IPS-20b (cell line): ENCODE measurements at regions not wholly inside any gene's neighbourhood (a gene's known extent, or its start where the extent isn't known, plus 50 kb on each side); places are given as distances from the start of the nearest gene placed in this dataset.
"Not testable (repeated sequence)": the region's sequence is repeated elsewhere in the genome, so short reads cannot be mapped to it uniquely, and the experiment has no call there.

ENCODE experiments used
- H3K27ac ChIP-seq: one replicate; pipeline ENCODE4 v1.5.1; 2013; ENCODE audit warnings: low read length
- H3K27me3 ChIP-seq: 2 replicates; pipeline ENCODE4 v1.6.1; 2013; ENCODE audit warnings: mild to moderate bottlenecking, low read length, inconsistent platforms; ENCODE audit not compliant: insufficient read depth
- H3K36me3 ChIP-seq: 2 replicates; pipeline ENCODE4 v1.6.1; 2013; ENCODE audit warnings: low read depth, mild to moderate bottlenecking, inconsistent platforms, low read length, moderate library complexity; ENCODE audit not compliant: insufficient read depth
- H3K4me1 ChIP-seq: 2 replicates; pipeline ENCODE4 v1.6.1; 2013; ENCODE audit warnings: mild to moderate bottlenecking, control low read depth, inconsistent platforms, low read length, moderate library complexity; ENCODE audit not compliant: insufficient read depth
- H3K4me3 ChIP-seq: 2 replicates; pipeline ENCODE4 v1.5.1; 2013; ENCODE audit warnings: mild to moderate bottlenecking, low read length, inconsistent platforms
- H3K9ac ChIP-seq: 2 replicates; pipeline ENCODE4 v1.6.1; 2013; ENCODE audit warnings: low read depth, mild to moderate bottlenecking, inconsistent platforms, low read length, moderate library complexity
- H3K9me3 ChIP-seq: 2 replicates; pipeline ENCODE4 v1.6.1; 2013; ENCODE audit warnings: mild to moderate bottlenecking, low read depth, low read length, inconsistent platforms; ENCODE audit not compliant: insufficient read depth

GRCh38 chr5:44178414-44178813 is 210.8 kb downstream of the FGF10 start:
- Histone ChIP-seq H3K9me3 (peaks cover 3% of the 10 kb centered on the region), H3K36me3 (no peaks in the 10 kb centered on the region), H3K4me3 (no peak overlapping the region), H3K9ac (no peak overlapping the region), H3K27me3 (no peaks in the 10 kb centered on the region), H3K4me1 (no peaks in the 10 kb centered on the region), H3K27ac (no peak overlapping the region)

- Histone ChIP-seq H3K27ac (no peak overlapping the region), H3K27me3 (no peaks in the 10 kb centered on the region), H3K9me3 (no peaks in the 10 kb centered on the region), H3K4me3 (no peak overlapping the region), H3K9ac (no peak overlapping the region), H3K4me1 (no peaks in the 10 kb centered on the region), H3K36me3 (no peaks in the 10 kb centered on the region)
Measured at GRCh38 chr5:44167540-44167939, 221.7 kb downstream of the FGF10 start.

- H3K9me3 ChIP-seq = peaks cover 38% of the 10 kb centered on the region; the same call in 1 of the 2 replicates
- H3K36me3 ChIP-seq = no peaks in the 10 kb centered on the region
Measured at GRCh38 chr5:44160369-44160768, 228.9 kb downstream of the FGF10 start.

GRCh38 chr5:44150075-44150723 is 239.0 kb downstream of the FGF10 start:
- Histone ChIP-seq H3K9me3 (peaks cover 6% of the 10 kb centered on the region; the same call in 1 of the 2 replicates), H3K36me3 (no peaks in the 10 kb centered on the region), H3K4me3 (no peak overlapping the region), H3K9ac (no peak overlapping the region), H3K4me1 (no peaks in the 10 kb centered on the region), H3K27ac (no peak overlapping the region), H3K27me3 (no peaks in the 10 kb centered on the region)

More at GRCh38 chr5:44160369-44160768, 228.9 kb downstream of the FGF10 start:
- no peak overlapping the region for H3K4me3 ChIP-seq
- 0 out of 2 replicates have a peak, but pooled peaks cover 3% of the 10 kb centered on the region for H3K4me1 ChIP-seq
- no peak overlapping the region for H3K9ac ChIP-seq
- no peaks in the 10 kb centered on the region for H3K27me3 ChIP-seq
- no peak overlapping the region for H3K27ac ChIP-seq

- not testable (repeated sequence) for H3K9me3 ChIP-seq, H3K27me3 ChIP-seq, H3K4me3 ChIP-seq, H3K9ac ChIP-seq, H3K27ac ChIP-seq, H3K4me1 ChIP-seq, H3K36me3 ChIP-seq
Measured at GRCh38 chr5:44117947-44118346, 271.3 kb downstream of the FGF10 start.

GRCh38 chr5:44108232-44108631 is 281.0 kb downstream of the FGF10 start:
- H3K27me3 ChIP-seq, H3K36me3 ChIP-seq, H3K9ac ChIP-seq, H3K4me1 ChIP-seq, H3K27ac ChIP-seq, H3K4me3 ChIP-seq: not testable (repeated sequence)
- H3K9me3 ChIP-seq = peaks cover 11% of the 10 kb centered on the region; the same call in 1 of the 2 replicates

GRCh38 chr5:44099643-44100042 is 289.6 kb downstream of the FGF10 start:
- no peaks in the 10 kb centered on the region for H3K9me3 ChIP-seq
- H3K36me3 ChIP-seq = no peaks in the 10 kb centered on the region
- H3K4me3 ChIP-seq = no peak overlapping the region
- H3K27ac ChIP-seq = no peak overlapping the region
- H3K9ac ChIP-seq = no peak overlapping the region
- H3K4me1 ChIP-seq = no peaks in the 10 kb centered on the region
- H3K27me3 ChIP-seq = no peaks in the 10 kb centered on the region

GRCh38 chr5:44089424-44090144 is 299.6 kb downstream of the FGF10 start:
- no peak overlapping the region for H3K9ac ChIP-seq
- H3K9me3 ChIP-seq = no peaks in the 10 kb centered on the region
- H3K27ac ChIP-seq = no peak overlapping the region
- H3K36me3 ChIP-seq = no peaks in the 10 kb centered on the region
- H3K27me3 ChIP-seq = no peaks in the 10 kb centered on the region
- H3K4me3 ChIP-seq = no peak overlapping the region
- H3K4me1 ChIP-seq = no peaks in the 10 kb centered on the region

- H3K9ac ChIP-seq = no peak overlapping the region
- no peaks in the 10 kb centered on the region for H3K27me3 ChIP-seq
- H3K36me3 ChIP-seq = no peaks in the 10 kb centered on the region
- H3K27ac ChIP-seq = no peak overlapping the region
- H3K4me1 ChIP-seq = no peaks in the 10 kb centered on the region
- H3K4me3 ChIP-seq = no peak overlapping the region
- H3K9me3 ChIP-seq = no peaks in the 10 kb centered on the region
Measured at GRCh38 chr5:44085083-44085482, 304.1 kb downstream of the FGF10 start.

- H3K4me1 ChIP-seq, H3K9me3 ChIP-seq, H3K27ac ChIP-seq, H3K27me3 ChIP-seq, H3K4me3 ChIP-seq, H3K36me3 ChIP-seq, H3K9ac ChIP-seq: not testable (repeated sequence)
Measured at GRCh38 chr5:44074547-44074946, 314.7 kb downstream of the FGF10 start.

GRCh38 chr5:44051591-44051990 is 337.6 kb downstream of the FGF10 start:
- Histone ChIP-seq H3K27me3 (no peaks in the 10 kb centered on the region), H3K36me3 (no peaks in the 10 kb centered on the region), H3K4me3 (no peak overlapping the region), H3K27ac (no peak overlapping the region), H3K9me3 (no peaks in the 10 kb centered on the region), H3K4me1 (peaks cover 17% of the 10 kb centered on the region; the same call in 1 of the 2 replicates), H3K9ac (no peak overlapping the region)
